Right atrium auricular region (tissue), 2 donors: ENCODE measurements at regions not wholly inside any gene's neighbourhood (a gene's known extent, or its start where the extent isn't known, plus 50 kb on each side); places are given as distances from the start of the nearest gene placed in this dataset.

Experiments used
- DNase-seq: peaks from one replicate; pipeline ENCODE4 v3.0.0-alpha.2; 2019; ENCODE audit warnings: low spot score
- H3K27ac ChIP-seq, 2 donors: fragments of 200-600 bp; sonication (generic); 1 replicate in 1 of 2; 2 replicates in 1 of 2; pipeline ENCODE4 v1.5.1; 2016 to 2019
- H3K27me3 ChIP-seq, 2 donors: fragments of 200-600 bp; sonication (generic); one replicate each; pipeline versions ENCODE4 v1.5.1 to v1.6.0; 2017 to 2019
- H3K36me3 ChIP-seq: fragments of 200-600 bp; sonication (generic); one replicate; pipeline ENCODE4 v1.5.1; 2016
- H3K4me1 ChIP-seq, 2 donors: fragments of 200-600 bp; sonication (generic); one replicate each; pipeline versions ENCODE4 v1.5.1 to v1.6.0; 2017 to 2019
- H3K4me3 ChIP-seq, 2 donors: fragments of 200-600 bp; sonication (generic); 1 replicate in 1 of 2; 2 replicates in 1 of 2; pipeline ENCODE4 v1.5.1; 2017 to 2019; ENCODE audit warnings: mild to moderate bottlenecking in 1 of 2, moderate library complexity in 1 of 2
- H3K9me3 ChIP-seq, 2 donors: fragments of 200-600 bp; sonication (generic); one replicate each; pipeline ENCODE4 v1.5.1; 2019
- CTCF ChIP-seq, 2 donors: fragments of 200-600 bp; sonication (generic); IDR thresholded peaks; one replicate each; pipeline ENCODE4 v1.5.1; 2019; ENCODE audit warnings: antibody characterized with exemption in 2 of 2

GRCh38 chr14:87725318-87725717 lies 267.7 kb downstream of the GALC start:
- H3K9me3 ChIP-seq = no peaks in the 10 kb centered on the region
- H3K36me3 ChIP-seq = no peaks in the 10 kb centered on the region
- no peak for TF ChIP-seq CTCF (IDR thresholded peaks at IDR 0.05)
- no peaks in the 10 kb centered on the region for H3K27me3 ChIP-seq
- H3K27ac ChIP-seq = no peak overlapping the region
- H3K4me3 ChIP-seq = no peak overlapping the region
- no peaks in the 10 kb centered on the region for H3K4me1 ChIP-seq
- no peak for DNase-seq

- H3K36me3 ChIP-seq = no peaks in the 10 kb centered on the region
- DNase-seq = no peak
- no peak for TF ChIP-seq CTCF (IDR thresholded peaks at IDR 0.05)
- no peaks in the 10 kb centered on the region for H3K4me1 ChIP-seq
- no peak overlapping the region for H3K27ac ChIP-seq
- H3K27me3 ChIP-seq = no peaks in the 10 kb centered on the region
- no peak overlapping the region for H3K4me3 ChIP-seq
- no peaks in the 10 kb centered on the region for H3K9me3 ChIP-seq
Observed at GRCh38 chr14:87712396-87713090, 280.4 kb downstream of the GALC start.

- Histone ChIP-seq H3K27ac (no peak overlapping the region), H3K27me3 (no peaks in the 10 kb centered on the region), H3K4me1 (no peaks in the 10 kb centered on the region), H3K9me3 (no peaks in the 10 kb centered on the region), H3K36me3 (no peaks in the 10 kb centered on the region), H3K4me3 (no peak overlapping the region)
- no peak for TF ChIP-seq CTCF (IDR thresholded peaks at IDR 0.05)
- no peak for DNase-seq
Observed at GRCh38 chr14:87705439-87705896, 287.5 kb downstream of the GALC start.

- Histone ChIP-seq H3K4me1 (no peaks in the 10 kb centered on the region), H3K27ac (no peak overlapping the region), H3K4me3 (no peak overlapping the region), H3K27me3 (no peaks in the 10 kb centered on the region), H3K36me3 (no peaks in the 10 kb centered on the region), H3K9me3 (no peaks in the 10 kb centered on the region)
- TF ChIP-seq CTCF (IDR thresholded peaks at IDR 0.05) = no peak
- no peak for DNase-seq
Observed at GRCh38 chr14:87698481-87698880, 294.5 kb downstream of the GALC start.

- DNase-seq = no peak
- no peak overlapping the region for H3K27ac ChIP-seq
- no peaks in the 10 kb centered on the region for H3K4me1 ChIP-seq
- no peaks in the 10 kb centered on the region for H3K9me3 ChIP-seq
- TF ChIP-seq CTCF (IDR thresholded peaks at IDR 0.05) = no peak
- H3K4me3 ChIP-seq = no peak overlapping the region
- no peaks in the 10 kb centered on the region for H3K27me3 ChIP-seq
- no peaks in the 10 kb centered on the region for H3K36me3 ChIP-seq
Observed at GRCh38 chr14:87696485-87696884, 296.5 kb downstream of the GALC start.
